GM21529 (cell line): ENCODE measurements at regions not wholly inside any gene's neighbourhood (a gene's known extent, or its start where the extent isn't known, plus 50 kb on each side); places are given as distances from the start of the nearest gene placed in this dataset.

Source experiments
- ATAC-seq: cut with Tn5 transposase; IDR thresholded peaks from one replicate; pipeline ENCODE4 v1.9.1; 2021; ENCODE audit not compliant: unreplicated experiment

DNA sequence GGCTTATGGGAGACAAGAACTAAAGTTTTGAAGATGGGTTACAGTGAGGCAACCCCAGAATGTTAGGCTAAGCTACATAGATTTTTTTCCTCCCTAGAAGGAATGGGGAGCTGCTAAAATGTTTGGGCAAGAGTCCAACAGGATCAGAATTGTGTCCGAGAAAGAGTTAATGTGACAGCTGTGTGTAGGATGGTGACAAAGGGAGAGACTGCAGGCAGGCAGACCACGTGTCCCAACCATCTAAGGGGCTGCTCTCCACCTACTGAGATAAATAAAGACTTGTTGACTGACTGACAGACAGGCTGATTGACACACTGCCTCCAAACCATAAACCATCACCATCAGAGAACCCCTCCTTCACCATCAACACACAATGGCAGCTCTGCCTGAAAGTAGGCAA, 133.7 kb upstream of the CTTNBP2NL start:
- ATAC-seq: no peak

DNA sequence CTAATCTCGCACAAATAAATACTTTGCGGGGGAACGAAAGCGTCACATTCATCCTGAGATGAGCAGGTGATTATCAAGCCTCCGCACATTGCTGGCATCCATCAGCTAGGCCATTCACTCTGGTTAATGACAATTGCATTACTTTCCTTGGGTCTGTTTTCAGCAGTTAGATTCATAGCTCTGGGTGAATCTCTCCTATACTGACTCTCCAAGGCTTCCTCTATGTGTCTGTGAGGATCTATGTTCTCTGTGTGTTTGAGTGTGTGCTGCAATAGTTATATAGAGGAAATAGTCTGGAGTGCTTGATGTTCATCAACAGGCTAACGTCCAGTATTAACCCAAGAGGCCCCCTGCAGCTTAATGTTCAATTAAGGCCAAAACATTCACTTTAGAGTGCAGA, 133.0 kb upstream of the CTTNBP2NL start:
- ATAC-seq: no peak

GRCh38 chr1:112263453-112263852, 132.6 kb upstream of the CTTNBP2NL start:
- ATAC-seq: no peak

DNA sequence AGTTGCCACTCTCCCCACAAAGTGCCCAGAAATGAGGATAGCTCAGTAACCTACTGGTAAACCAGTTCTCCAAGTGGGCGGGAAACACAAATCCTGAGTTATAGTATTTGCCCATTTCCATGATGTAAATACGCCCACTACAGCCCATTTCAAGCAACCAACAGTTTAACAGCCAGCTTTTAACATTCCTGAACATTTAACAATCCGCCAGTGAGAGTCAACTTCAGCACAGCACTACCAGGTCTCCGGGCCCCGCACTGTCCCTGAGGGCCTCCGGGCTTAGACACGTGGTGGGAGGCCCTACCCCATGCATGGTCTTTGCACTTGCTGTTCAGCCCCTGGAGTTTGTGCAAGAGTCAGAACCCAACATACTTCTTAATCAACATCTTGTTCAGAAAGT, 132.0 kb upstream of the CTTNBP2NL start:
- ATAC-seq: no peak

- no peak for ATAC-seq
Observed at GRCh38 chr1:112264553-112264952, 131.5 kb upstream of the CTTNBP2NL start.

- no peak for ATAC-seq
Observed at GRCh38 chr1:112265931-112266330, 130.1 kb upstream of the CTTNBP2NL start.

- ATAC-seq: no peak
Observed at GRCh38 chr1:112267206-112267605, 128.8 kb upstream of the CTTNBP2NL start.

GRCh38 chr1:112267929-112268328, 128.1 kb upstream of the CTTNBP2NL start:
- no peak for ATAC-seq

- ATAC-seq: no peak
Observed at GRCh38 chr1:112268408-112268807, 127.6 kb upstream of the CTTNBP2NL start.

DNA sequence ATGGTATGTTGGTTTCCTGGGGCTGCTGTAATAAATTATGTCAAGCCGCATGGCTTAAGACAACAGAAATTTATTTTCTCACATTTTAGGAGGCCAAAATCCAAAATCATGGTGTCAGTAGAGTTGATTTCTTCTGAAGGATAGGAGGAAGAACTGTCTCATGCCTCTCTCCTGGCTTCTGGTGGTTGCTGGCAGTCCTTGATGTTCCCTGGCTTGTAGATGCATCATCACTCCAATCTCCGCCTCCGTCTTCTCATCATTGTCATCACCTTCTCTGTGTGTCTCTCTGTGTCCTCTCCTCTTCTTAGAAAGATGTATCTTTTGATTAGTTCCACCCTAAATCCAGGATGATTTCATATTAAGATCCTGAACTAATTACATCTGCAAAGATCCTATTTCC, 124.7 kb upstream of the CTTNBP2NL start:
- no peak for ATAC-seq

GRCh38 chr1:112272101-112272772, 123.8 kb upstream of the CTTNBP2NL start:
- ATAC-seq: no peak

DNA sequence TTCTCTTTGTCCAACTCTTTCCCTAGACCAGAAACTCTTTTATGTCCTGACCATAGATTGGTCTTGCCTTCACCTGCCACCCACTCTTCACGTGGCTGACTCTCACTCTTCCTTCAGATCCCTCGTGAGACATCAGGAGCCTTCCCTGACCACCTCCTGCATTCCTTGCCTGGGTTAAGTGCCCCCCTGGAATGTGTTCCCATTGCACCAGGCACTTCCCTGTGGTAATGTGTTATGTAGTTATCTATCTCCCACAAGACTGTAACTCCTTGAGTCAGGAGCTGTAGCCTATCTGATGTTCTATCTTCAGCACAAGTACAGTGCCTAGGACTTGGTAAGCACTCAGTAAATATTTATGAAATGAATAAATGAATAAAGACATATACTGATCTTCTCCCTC, 111.2 kb upstream of the CTTNBP2NL start:
- ATAC-seq: no peak

GRCh38 chr1:112285316-112285715, 110.7 kb upstream of the CTTNBP2NL start:
- ATAC-seq: no peak

GRCh38 chr1:112285746-112286145, 110.3 kb upstream of the CTTNBP2NL start:
- ATAC-seq: no peak

- no peak for ATAC-seq
Observed at GRCh38 chr1:112296908-112297307, 99.1 kb upstream of the CTTNBP2NL start.

- no peak for ATAC-seq
Observed at GRCh38 chr1:112297536-112297935, 98.5 kb upstream of the CTTNBP2NL start.

DNA sequence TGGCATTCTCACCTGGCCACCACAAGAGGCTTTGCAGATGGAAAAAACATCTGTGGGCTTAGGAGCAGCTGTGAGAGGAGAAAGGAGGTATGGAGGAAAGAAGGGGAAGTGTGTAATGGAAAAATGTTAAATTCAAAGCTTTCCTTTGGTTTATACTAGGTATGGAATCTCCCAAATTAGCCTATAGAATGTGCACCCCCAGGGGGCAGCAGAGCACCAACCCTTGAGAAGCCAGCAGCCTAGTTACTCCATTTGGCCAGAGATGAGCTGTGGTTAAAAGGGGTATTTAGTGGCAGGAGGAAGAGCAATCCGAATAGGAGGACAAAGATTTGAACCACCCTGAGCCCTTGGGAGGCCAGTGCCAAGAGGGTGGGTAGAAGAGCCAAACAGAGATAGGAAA, 97.5 kb upstream of the CTTNBP2NL start:
- no peak for ATAC-seq

DNA sequence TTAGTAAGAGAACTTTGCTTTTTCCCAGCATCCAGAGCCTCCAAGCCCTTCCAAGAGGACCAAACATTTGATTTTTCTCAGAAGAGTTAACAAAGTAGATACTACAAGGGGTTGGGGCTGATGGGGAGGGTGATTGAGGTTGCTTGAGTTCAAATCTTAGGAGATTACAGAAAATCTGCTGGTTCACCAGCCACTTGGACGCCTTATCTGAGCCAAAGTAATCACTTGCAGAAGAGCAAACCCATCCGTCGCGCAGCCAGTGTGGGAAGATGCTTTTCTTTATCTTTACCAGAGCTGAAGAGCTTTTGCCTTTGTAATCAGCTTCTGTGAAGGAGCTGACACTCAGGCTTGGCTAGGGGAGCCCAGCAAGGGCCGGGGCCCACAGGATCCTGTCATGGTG, 91.9 kb upstream of the CTTNBP2NL start:
- no peak for ATAC-seq

- ATAC-seq: no peak
Observed at GRCh38 chr1:112304612-112305011, 91.4 kb upstream of the CTTNBP2NL start.

DNA sequence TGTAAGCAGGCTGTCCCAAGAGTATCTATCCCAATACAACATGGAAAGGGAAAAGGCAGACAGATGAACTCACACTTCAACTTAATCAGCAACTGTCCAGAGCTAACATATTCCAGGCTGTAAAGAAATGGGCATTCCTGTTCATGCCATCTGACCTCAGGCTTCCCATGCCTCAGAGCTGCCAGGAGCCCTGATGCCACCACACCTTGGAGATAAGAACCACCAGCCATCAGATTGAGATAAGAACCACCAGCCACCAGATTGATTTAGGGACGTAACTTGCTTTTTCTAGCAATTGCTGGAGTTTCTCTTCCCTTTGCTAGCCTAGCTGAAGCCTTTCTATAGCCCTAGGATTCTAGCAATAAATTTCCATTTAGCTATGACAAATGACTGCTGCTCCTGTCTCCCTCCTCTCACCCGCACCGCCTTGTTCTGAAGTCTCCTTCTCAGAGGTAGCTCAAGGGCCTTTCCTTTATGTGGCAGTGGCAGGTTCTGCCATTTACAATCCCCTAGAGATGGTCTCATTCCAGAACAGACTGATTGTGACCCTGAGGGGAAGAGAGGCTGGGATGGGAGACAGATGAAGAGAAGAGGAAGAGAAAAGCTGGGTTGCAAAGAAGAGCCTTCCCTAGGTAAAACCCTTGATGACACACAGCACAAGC, 88.0 kb upstream of the CTTNBP2NL start:
- ATAC-seq: no peak

- ATAC-seq: no peak
Observed at GRCh38 chr1:112308716-112309115, 87.3 kb upstream of the CTTNBP2NL start.

- no peak for ATAC-seq
Observed at GRCh38 chr1:112309499-112309898, 86.5 kb upstream of the CTTNBP2NL start.

DNA sequence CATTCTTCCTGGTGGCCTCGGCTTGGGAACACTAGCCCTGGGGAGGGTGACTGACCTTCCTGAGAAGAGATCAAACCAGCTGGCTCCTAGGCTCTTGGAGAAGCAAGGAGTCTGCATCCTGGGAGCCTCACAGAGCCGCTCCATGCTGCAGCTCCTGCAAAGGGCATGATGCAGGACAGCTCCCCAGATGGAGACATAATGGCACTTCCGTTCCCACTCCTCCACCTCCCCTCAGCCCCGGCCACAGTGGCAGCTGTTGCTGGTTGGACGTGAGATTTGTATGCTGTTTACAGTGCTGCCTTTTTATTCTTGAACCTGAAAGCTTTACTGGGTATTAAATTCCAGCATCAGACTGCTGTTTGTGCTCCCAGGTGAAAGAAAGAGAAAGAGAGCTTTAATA, 83.7 kb upstream of the CTTNBP2NL start:
- ATAC-seq: no peak
